Gastroesophageal sphincter (tissue), 3 donors: ENCODE measurements at regions not wholly inside any gene's neighbourhood (a gene's known extent, or its start where the extent isn't known, plus 50 kb on each side); places are given as distances from the start of the nearest gene placed in this dataset.

Source experiments
- CTCF ChIP-seq, 4 experiments: fragments of 200-600 bp in 2 of 4; fragments of 450-650 bp in 2 of 4; sonication (generic) in 1 of 4; IDR thresholded peaks; one replicate each; pipeline ENCODE4 v1.5.1; 2017 to 2019; ENCODE audit warnings: antibody characterized with exemption in 4 of 4, mild to moderate bottlenecking in 2 of 4, moderate library complexity in 2 of 4
- EP300 ChIP-seq: sonication (generic); formaldehyde crosslinking; IDR thresholded peaks from one replicate; pipeline ENCODE4 v1.6.1; 2017; ENCODE audit warnings: antibody characterized with exemption, mild to moderate bottlenecking
- POLR2A ChIP-seq, 2 donors: fragments of 450-650 bp; IDR thresholded peaks; one replicate each; pipeline ENCODE4 v1.6.1; 2017; ENCODE audit warnings: antibody characterized with exemption in 2 of 2, mild to moderate bottlenecking in 2 of 2, moderate library complexity in 1 of 2
- POLR2AphosphoS5 ChIP-seq: sonication (generic); formaldehyde crosslinking; IDR thresholded peaks from one replicate; pipeline ENCODE4 v1.6.1; 2017; ENCODE audit warnings: antibody characterized with exemption

- TF ChIP-seq CTCF (IDR thresholded peaks at IDR 0.05) (no peak), POLR2AphosphoS5 (no peak), POLR2A (IDR thresholded peaks at IDR 0.05) (no peak), EP300 (no peak)
These were observed 324.7 kb upstream of the SFSWAP start for GRCh38 chr12:131386167-131386521.
